GM10248 (cell line): ENCODE measurements at regions not wholly inside any gene's neighbourhood (a gene's known extent, or its start where the extent isn't known, plus 50 kb on each side); places are given as distances from the start of the nearest gene placed in this dataset.

Experiments used
- CTCF ChIA-PET: fragments of 300-600 bp; sonication (Branson Sonifier 250); formaldehyde crosslinking; extraction: SDS; loops from one replicate; lab custom pipeline; 2021; ENCODE audit warnings: antibody characterized with exemption; lab: Yijun Ruan, JAX
- POLR2A ChIA-PET: fragments of 350-650 bp; sonication (Branson Sonifier 250); formaldehyde crosslinking; extraction: SDS; loops from one replicate; lab custom pipeline; 2020; ENCODE audit warnings: antibody characterized with exemption; lab: Yijun Ruan, JAX
- DNase-seq: peaks from one replicate; pipeline ENCODE4 v3.0.0; 2012; ENCODE audit errors: extremely low spot score
- CTCF ChIP-seq: IDR thresholded peaks from 2 replicates; pipeline ENCODE4 v1.5.1; 2012; ENCODE audit warnings: mild to moderate bottlenecking, low read depth; ENCODE audit errors: extremely low read depth, missing control alignments, control extremely low read depth

DNA sequence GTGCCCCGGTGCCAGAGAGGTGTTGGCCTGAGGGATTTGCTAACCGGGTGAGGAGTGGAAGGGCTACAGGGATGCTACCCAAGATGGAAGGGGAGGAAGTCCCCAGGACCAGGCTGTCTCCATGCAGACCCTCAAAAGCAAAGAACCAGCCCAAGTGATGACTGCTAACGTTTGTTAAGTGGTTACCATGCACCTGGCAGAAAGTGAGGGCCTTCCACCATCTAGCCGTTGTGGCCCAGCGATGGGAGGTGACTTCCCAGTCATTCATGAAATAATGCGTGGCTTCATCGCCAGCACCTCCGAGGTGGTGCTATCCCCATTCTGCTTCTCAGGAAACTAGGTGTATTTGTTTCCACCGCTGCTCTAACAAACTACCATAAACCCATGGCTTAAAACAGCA, 86.8 kb upstream of the LANCL2 start:
- ChIA-PET CTCF (interaction anchor here (0.9 to 10.8 kb wide), 7 partner anchors 9 to 146 kb away, joined by 3 to 132 read pairs (median 14); no protein-coding TSS in a partner anchor), POLR2A (no interaction called here)
- no peak for TF ChIP-seq CTCF
- no peak for DNase-seq

GRCh38 chr7:55279080-55279845, 85.9 kb upstream of the LANCL2 start:
- no peak for TF ChIP-seq CTCF
- CTCF ChIA-PET: interaction anchor here (0.5 to 10.8 kb wide), 17 partner anchors 9 to 518 kb away, joined by 3 to 132 read pairs (median 4); no protein-coding TSS in a partner anchor
- DNase-seq: no peak
- POLR2A ChIA-PET: no interaction called here

- ChIA-PET CTCF (interaction anchor here (0.5 to 10.8 kb wide), 27 partner anchors 8 to 828 kb away, joined by 3 to 132 read pairs (median 4); partner anchors contain the start of gene SEC61G), POLR2A (no interaction called here)
- peak; percentile 79 for TF ChIP-seq CTCF
- DNase-seq: peak; percentile 76
Observed at GRCh38 chr7:55280031-55280454, 85.1 kb upstream of the LANCL2 start.

GRCh38 chr7:55285665-55286064, 79.5 kb upstream of the LANCL2 start:
- no peak for DNase-seq
- TF ChIP-seq CTCF: no peak
- ChIA-PET CTCF (interaction anchor here (1.2 to 3.9 kb wide), 4 partner anchors 9 to 130 kb away, joined by 3 to 14 read pairs (median 4); no protein-coding TSS in a partner anchor), POLR2A (no interaction called here)

DNA sequence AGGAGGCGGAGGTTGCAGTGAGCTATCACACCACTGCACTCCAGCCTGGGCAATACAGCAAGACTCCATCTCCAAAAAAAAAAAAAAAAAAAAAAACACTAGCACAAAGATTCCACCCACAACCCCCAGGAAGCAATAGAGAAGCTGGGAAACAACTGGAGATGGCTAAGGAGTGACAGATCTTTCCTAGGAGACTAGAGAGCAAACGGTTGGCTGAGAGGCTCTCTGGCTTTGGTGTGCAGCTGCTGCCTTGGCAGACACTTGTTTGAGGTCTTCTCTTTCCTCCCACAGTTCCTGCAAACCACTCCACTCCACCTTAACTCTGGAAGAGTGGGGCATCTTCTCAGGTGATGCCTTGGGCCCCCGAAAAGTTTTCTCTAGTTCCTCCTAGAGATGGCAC, 78.5 kb upstream of the LANCL2 start:
- ChIA-PET CTCF (interaction anchor here (1.0 to 3.9 kb wide), 3 partner anchors 10 to 129 kb away, joined by 3 to 14 read pairs (median 6); no protein-coding TSS in a partner anchor), POLR2A (no interaction called here)
- TF ChIP-seq CTCF: no peak
- no peak for DNase-seq

- no peak for DNase-seq
- TF ChIP-seq CTCF: peak; percentile 4
- POLR2A ChIA-PET: interaction anchor here (0.5 kb wide), 1 partner anchor 586 kb away, joined by 6 read pairs; no protein-coding TSS in a partner anchor
- CTCF ChIA-PET: interaction anchor here (1.0 to 3.9 kb wide), 10 partner anchors 9 to 127 kb away, joined by 3 to 14 read pairs (median 5); no protein-coding TSS in a partner anchor
Observed at GRCh38 chr7:55288070-55288824, 76.9 kb upstream of the LANCL2 start.
